Fibroblast of skin of right biceps (primary cell): ENCODE measurements at regions not wholly inside any gene's neighbourhood (a gene's known extent, or its start where the extent isn't known, plus 50 kb on each side); places are given as distances from the start of the nearest gene placed in this dataset.
"Not testable (repeated sequence)": the region's sequence is repeated elsewhere in the genome, so short reads cannot be mapped to it uniquely, and the experiment has no call there.

Source experiments
- DNase-seq: peaks from one replicate; pipeline ENCODE4 v3.0.0-alpha.2; 2013

- no peak for DNase-seq
Measured at GRCh38 chr12:90490355-90490754, 464.6 kb downstream of the CCER1 start.

GRCh38 chr12:90489141-90489540 is 465.8 kb downstream of the CCER1 start:
- peak; percentile 44 for DNase-seq

GRCh38 chr12:90485560-90485959 is 469.4 kb downstream of the CCER1 start:
- DNase-seq: no peak

GRCh38 chr12:90484094-90484493 is 470.9 kb downstream of the CCER1 start:
- DNase-seq: no peak

- no peak for DNase-seq
Measured at GRCh38 chr12:90481748-90482147, 473.2 kb downstream of the CCER1 start.

GRCh38 chr12:90479237-90479636 is 475.7 kb downstream of the CCER1 start:
- no peak for DNase-seq

GRCh38 chr12:90473831-90474230 is 481.1 kb downstream of the CCER1 start:
- no peak for DNase-seq

GRCh38 chr12:90460681-90461080 is 494.3 kb downstream of the CCER1 start:
- peak; percentile 2 for DNase-seq

- DNase-seq: no peak
Measured at GRCh38 chr12:90456248-90456647, 498.7 kb downstream of the CCER1 start.

GRCh38 chr12:90455756-90456155 is 499.2 kb downstream of the CCER1 start:
- DNase-seq: peak; percentile 3

GRCh38 chr12:90449611-90450010 is 505.4 kb downstream of the CCER1 start:
- DNase-seq: no peak

- not testable (repeated sequence) for DNase-seq
Measured at GRCh38 chr12:90443466-90443865, 511.5 kb downstream of the CCER1 start.

GRCh38 chr12:90441431-90441830 is 513.5 kb downstream of the CCER1 start:
- DNase-seq: no peak

GRCh38 chr12:90428881-90429280 is 526.1 kb downstream of the CCER1 start:
- no peak for DNase-seq

- DNase-seq: no peak
Measured at GRCh38 chr12:90428465-90428864, 526.5 kb downstream of the CCER1 start.

- no peak for DNase-seq
Measured at GRCh38 chr12:90423965-90424364, 531.0 kb downstream of the CCER1 start.

- DNase-seq: no peak
Measured at GRCh38 chr12:90410962-90411361, 544.0 kb downstream of the CCER1 start.

- peak; percentile 4 for DNase-seq
Measured at GRCh38 chr12:90407841-90408240, 547.1 kb downstream of the CCER1 start.

- DNase-seq: no peak
Measured at GRCh38 chr12:90404071-90404470, 550.9 kb downstream of the CCER1 start.

GRCh38 chr12:90401185-90401584 is 553.8 kb downstream of the CCER1 start:
- DNase-seq: no peak

GRCh38 chr12:90399357-90399756 is 555.6 kb downstream of the CCER1 start:
- peak; percentile 10 for DNase-seq

- DNase-seq: no peak
Measured at GRCh38 chr12:90398285-90398836, 556.6 kb downstream of the CCER1 start.

- DNase-seq: no peak
Measured at GRCh38 chr12:90396556-90396955, 558.4 kb downstream of the CCER1 start.

GRCh38 chr12:90393652-90394051 is 561.3 kb downstream of the CCER1 start:
- no peak for DNase-seq

GRCh38 chr12:90393089-90393488 is 561.9 kb downstream of the CCER1 start:
- DNase-seq: no peak

GRCh38 chr12:90390947-90391346 is 564.0 kb downstream of the CCER1 start:
- DNase-seq: no peak
